ENCODE measurements at regions not wholly inside any gene's neighbourhood (a gene's known extent, or its start where the extent isn't known, plus 50 kb on each side); places are given as distances from the start of the nearest gene placed in this dataset.

DNA sequence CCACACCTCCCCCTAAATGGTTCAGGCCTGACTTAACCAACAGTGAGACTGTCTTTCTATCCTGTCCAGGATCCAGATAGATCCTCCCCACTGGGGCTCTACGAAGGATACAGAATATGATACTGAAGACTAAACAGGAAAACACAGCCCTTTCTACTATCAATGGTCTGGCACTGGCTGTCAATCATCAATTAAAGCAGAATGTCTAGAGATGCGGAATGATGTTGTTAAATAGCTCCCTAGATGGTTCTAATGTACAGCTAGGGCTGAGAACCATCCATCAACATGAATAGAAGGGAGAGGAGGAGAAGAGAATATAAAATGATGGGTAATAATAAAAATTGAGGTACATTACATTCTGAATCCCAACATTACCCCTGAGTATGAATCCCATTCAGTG is 314.3 kb upstream of the CELF2 start:
- H3K27me3 ChIP-seq (ENCODE audit: control insufficient read depth in 4 of 4, insufficient read depth in 4 of 4, low read length in 3 of 4) = no peaks in the 10 kb centered on the region
- TF ChIP-seq, protein P1, sequence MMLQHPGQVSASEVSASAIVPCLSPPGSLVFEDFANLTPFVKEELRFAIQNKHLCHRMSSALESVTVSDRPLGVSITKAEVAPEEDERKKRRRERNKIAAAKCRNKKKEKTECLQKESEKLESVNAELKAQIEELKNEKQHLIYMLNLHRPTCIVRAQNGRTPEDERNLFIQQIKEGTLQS (IDR thresholded peaks at IDR 0.05) = no peak
- TF ChIP-seq SP1 (IDR thresholded peaks at IDR 0.05) = no peak
- 70% methylated on average over 2 of the region's 2 CpGs for WGBS
- no peak overlapping the region for H3K9ac ChIP-seq (ENCODE audit: low read depth in 1 of 2, low read length in 2 of 2)
- H3K36me3 ChIP-seq (ENCODE audit: control insufficient read depth in 4 of 4, insufficient read depth in 3 of 4, low read depth in 1 of 4, low read length in 3 of 4) = peaks cover 0 to 2% (median 0%) of the 10 kb centered on the region in 4 donors
- H3K4me1 ChIP-seq (ENCODE audit: control insufficient read depth in 4 of 4, insufficient read depth in 4 of 4, low read length in 3 of 4) = no peaks in the 10 kb centered on the region
- H3K27ac ChIP-seq (ENCODE audit: low read depth in 1 of 2, low read length in 2 of 2) = no peak overlapping the region
- no peaks in the 10 kb centered on the region for H3K9me3 ChIP-seq (ENCODE audit: control insufficient read depth in 4 of 4, low read length in 3 of 4)
- DNase-seq (ENCODE audit: low spot score) = no peak
- no peak overlapping the region for H3K4me3 ChIP-seq (ENCODE audit: low read depth in 1 of 3, low read length in 3 of 3)

DNA sequence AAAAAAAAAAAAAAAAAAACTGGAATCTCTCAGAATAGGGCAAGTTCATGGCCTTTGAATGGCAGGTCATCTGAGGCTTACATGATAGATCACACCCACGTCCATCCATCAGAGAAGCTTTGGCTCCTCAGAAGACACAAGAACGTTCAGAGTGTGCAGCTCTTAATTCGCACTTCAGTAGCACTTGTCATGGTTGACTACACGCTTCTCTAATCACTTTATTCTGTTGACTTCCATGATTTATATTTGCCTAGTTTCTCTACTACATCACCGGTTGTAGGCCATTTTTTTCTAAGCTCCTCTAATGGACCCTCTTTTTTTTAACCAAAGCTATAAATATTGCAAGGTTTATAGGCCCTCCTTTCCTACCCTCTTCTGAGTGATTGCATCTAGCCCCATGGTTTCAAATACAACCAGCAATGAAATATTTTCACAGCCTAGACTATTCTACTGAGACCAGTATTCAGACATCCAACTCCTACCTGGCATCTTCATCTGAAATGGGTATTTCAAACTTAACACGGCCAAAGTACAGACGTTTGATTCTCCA is 305.4 kb upstream of the CELF2 start:
- Histone ChIP-seq H3K27me3 (ENCODE audit: control insufficient read depth in 4 of 4, insufficient read depth in 4 of 4, low read length in 3 of 4) (no peaks in the 10 kb centered on the region), H3K4me3 (ENCODE audit: low read depth in 1 of 3, low read length in 3 of 3) (no peak overlapping the region), H3K9me3 (ENCODE audit: control insufficient read depth in 4 of 4, low read length in 3 of 4) (no peaks in the 10 kb centered on the region), H3K9ac (ENCODE audit: low read depth in 1 of 2, low read length in 2 of 2) (no peak overlapping the region), H3K4me1 (ENCODE audit: control insufficient read depth in 4 of 4, insufficient read depth in 4 of 4, low read length in 3 of 4) (no peaks in the 10 kb centered on the region), H3K27ac (ENCODE audit: low read depth in 1 of 2, low read length in 2 of 2) (no peak overlapping the region), H3K36me3 (ENCODE audit: control insufficient read depth in 4 of 4, insufficient read depth in 3 of 4, low read depth in 1 of 4, low read length in 3 of 4) (peaks cover 0 to 2% (median 0%) of the 10 kb centered on the region in 4 donors)
- no peak for DNase-seq (ENCODE audit: low spot score)
- WGBS = 82% methylated on average over 7 of the region's 7 CpGs
- TF ChIP-seq SP1 (IDR thresholded peaks at IDR 0.05) (no peak), JUND (IDR thresholded peaks at IDR 0.05) (no peak), NR2F2 (IDR thresholded peaks at IDR 0.05) (no peak), GABPA (IDR thresholded peaks at IDR 0.05 in 1 of 2, conservative IDR thresholded peaks at IDR 0.05 in 1 of 2) (no peak), RXRA (IDR thresholded peaks at IDR 0.05) (no peak), FOXA1 (IDR thresholded peaks at IDR 0.05) (no peak), YY1 (IDR thresholded peaks at IDR 0.05) (no peak), RAD21 (IDR thresholded peaks at IDR 0.05) (no peak), TAF1 (conservative IDR thresholded peaks at IDR 0.05) (no peak), FOXA2 (IDR thresholded peaks at IDR 0.05) (no peak), HNF4A (conservative IDR thresholded peaks at IDR 0.05) (no peak)
- TF ChIP-seq, protein P2, sequence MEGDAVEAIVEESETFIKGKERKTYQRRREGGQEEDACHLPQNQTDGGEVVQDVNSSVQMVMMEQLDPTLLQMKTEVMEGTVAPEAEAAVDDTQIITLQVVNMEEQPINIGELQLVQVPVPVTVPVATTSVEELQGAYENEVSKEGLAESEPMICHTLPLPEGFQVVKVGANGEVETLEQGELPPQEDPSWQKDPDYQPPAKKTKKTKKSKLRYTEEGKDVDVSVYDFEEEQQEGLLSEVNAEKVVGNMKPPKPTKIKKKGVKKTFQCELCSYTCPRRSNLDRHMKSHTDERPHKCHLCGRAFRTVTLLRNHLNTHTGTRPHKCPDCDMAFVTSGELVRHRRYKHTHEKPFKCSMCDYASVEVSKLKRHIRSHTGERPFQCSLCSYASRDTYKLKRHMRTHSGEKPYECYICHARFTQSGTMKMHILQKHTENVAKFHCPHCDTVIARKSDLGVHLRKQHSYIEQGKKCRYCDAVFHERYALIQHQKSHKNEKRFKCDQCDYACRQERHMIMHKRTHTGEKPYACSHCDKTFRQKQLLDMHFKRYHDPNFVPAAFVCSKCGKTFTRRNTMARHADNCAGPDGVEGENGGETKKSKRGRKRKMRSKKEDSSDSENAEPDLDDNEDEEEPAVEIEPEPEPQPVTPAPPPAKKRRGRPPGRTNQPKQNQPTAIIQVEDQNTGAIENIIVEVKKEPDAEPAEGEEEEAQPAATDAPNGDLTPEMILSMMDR (IDR thresholded peaks at IDR 0.05; ENCODE audit: low read depth, low read length, missing input control) = no peak
- TF ChIP-seq, protein P3, sequence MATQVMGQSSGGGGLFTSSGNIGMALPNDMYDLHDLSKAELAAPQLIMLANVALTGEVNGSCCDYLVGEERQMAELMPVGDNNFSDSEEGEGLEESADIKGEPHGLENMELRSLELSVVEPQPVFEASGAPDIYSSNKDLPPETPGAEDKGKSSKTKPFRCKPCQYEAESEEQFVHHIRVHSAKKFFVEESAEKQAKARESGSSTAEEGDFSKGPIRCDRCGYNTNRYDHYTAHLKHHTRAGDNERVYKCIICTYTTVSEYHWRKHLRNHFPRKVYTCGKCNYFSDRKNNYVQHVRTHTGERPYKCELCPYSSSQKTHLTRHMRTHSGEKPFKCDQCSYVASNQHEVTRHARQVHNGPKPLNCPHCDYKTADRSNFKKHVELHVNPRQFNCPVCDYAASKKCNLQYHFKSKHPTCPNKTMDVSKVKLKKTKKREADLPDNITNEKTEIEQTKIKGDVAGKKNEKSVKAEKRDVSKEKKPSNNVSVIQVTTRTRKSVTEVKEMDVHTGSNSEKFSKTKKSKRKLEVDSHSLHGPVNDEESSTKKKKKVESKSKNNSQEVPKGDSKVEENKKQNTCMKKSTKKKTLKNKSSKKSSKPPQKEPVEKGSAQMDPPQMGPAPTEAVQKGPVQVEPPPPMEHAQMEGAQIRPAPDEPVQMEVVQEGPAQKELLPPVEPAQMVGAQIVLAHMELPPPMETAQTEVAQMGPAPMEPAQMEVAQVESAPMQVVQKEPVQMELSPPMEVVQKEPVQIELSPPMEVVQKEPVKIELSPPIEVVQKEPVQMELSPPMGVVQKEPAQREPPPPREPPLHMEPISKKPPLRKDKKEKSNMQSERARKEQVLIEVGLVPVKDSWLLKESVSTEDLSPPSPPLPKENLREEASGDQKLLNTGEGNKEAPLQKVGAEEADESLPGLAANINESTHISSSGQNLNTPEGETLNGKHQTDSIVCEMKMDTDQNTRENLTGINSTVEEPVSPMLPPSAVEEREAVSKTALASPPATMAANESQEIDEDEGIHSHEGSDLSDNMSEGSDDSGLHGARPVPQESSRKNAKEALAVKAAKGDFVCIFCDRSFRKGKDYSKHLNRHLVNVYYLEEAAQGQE (IDR thresholded peaks at IDR 0.05) = no peak
- TF ChIP-seq, protein P4, sequence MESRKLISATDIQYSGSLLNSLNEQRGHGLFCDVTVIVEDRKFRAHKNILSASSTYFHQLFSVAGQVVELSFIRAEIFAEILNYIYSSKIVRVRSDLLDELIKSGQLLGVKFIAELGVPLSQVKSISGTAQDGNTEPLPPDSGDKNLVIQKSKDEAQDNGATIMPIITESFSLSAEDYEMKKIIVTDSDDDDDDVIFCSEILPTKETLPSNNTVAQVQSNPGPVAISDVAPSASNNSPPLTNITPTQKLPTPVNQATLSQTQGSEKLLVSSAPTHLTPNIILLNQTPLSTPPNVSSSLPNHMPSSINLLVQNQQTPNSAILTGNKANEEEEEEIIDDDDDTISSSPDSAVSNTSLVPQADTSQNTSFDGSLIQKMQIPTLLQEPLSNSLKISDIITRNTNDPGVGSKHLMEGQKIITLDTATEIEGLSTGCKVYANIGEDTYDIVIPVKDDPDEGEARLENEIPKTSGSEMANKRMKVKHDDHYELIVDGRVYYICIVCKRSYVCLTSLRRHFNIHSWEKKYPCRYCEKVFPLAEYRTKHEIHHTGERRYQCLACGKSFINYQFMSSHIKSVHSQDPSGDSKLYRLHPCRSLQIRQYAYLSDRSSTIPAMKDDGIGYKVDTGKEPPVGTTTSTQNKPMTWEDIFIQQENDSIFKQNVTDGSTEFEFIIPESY (IDR thresholded peaks at IDR 0.05) = no peak
- TF ChIP-seq, protein P5, sequence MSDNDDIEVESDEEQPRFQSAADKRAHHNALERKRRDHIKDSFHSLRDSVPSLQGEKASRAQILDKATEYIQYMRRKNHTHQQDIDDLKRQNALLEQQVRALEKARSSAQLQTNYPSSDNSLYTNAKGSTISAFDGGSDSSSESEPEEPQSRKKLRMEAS (IDR thresholded peaks at IDR 0.05) = no peak
